Kidney epithelial cell (primary cell): ENCODE measurements at regions not wholly inside any gene's neighbourhood (a gene's known extent, or its start where the extent isn't known, plus 50 kb on each side); places are given as distances from the start of the nearest gene placed in this dataset.

Experiments used
- DNase-seq: peaks from one replicate; pipeline ENCODE4 v3.0.0-alpha.2; 2010; ENCODE audit warnings: low read depth
- H3K27me3 ChIP-seq: 2 replicates; pipeline ENCODE4 v1.6.0; 2011; ENCODE audit warnings: low read length; ENCODE audit not compliant: control insufficient read depth, insufficient read depth
- H3K36me3 ChIP-seq: 2 replicates; pipeline ENCODE4 v1.5.1; 2011; ENCODE audit warnings: low read length; ENCODE audit not compliant: control insufficient read depth, insufficient read depth
- H3K4me3 ChIP-seq: 2 replicates; pipeline ENCODE4 v1.5.1; 2011; ENCODE audit warnings: low read depth, mild to moderate bottlenecking, control low read depth, low read length
- CTCF ChIP-seq: IDR thresholded peaks from 2 replicates; pipeline ENCODE4 v1.5.1; 2011; ENCODE audit warnings: mild to moderate bottlenecking, moderate library complexity, low read length, control low read depth, inconsistent platforms; ENCODE audit not compliant: insufficient read depth, poor library complexity, severe bottlenecking

- Histone ChIP-seq H3K36me3 (no peaks in the 10 kb centered on the region), H3K27me3 (peaks cover 31% of the 10 kb centered on the region), H3K4me3 (no peak overlapping the region)
- no peak for TF ChIP-seq CTCF
- DNase-seq, result no peak
Observed at GRCh38 chr4:1502501-1502886, 96.3 kb upstream of the NKX1-1 start.

GRCh38 chr4:1501754-1502500 is 95.7 kb upstream of the NKX1-1 start:
- DNase-seq, result no peak
- H3K36me3 ChIP-seq, result no peaks in the 10 kb centered on the region
- TF ChIP-seq CTCF, result no peak
- peaks cover 29% of the 10 kb centered on the region for H3K27me3 ChIP-seq
- H3K4me3 ChIP-seq, result no peak overlapping the region

- no peak for TF ChIP-seq CTCF
- H3K36me3 ChIP-seq, result no peaks in the 10 kb centered on the region
- peaks cover 25% of the 10 kb centered on the region for H3K27me3 ChIP-seq
- DNase-seq, result no peak
- H3K4me3 ChIP-seq, result no peak overlapping the region
Observed at GRCh38 chr4:1500966-1501753, 94.9 kb upstream of the NKX1-1 start.

- Histone ChIP-seq H3K36me3 (no peaks in the 10 kb centered on the region), H3K4me3 (no peak overlapping the region), H3K27me3 (peaks cover 19% of the 10 kb centered on the region)
- TF ChIP-seq CTCF, result no peak
- DNase-seq, result no peak
Observed at GRCh38 chr4:1500231-1500965, 94.2 kb upstream of the NKX1-1 start.

GRCh38 chr4:1499465-1499864 is 93.2 kb upstream of the NKX1-1 start:
- Histone ChIP-seq H3K27me3 (peaks cover 17% of the 10 kb centered on the region), H3K4me3 (no peak overlapping the region), H3K36me3 (no peaks in the 10 kb centered on the region)
- no peak for DNase-seq
- TF ChIP-seq CTCF, result no peak
